ENCODE measurements at regions not wholly inside any gene's neighbourhood (a gene's known extent, or its start where the extent isn't known, plus 50 kb on each side); places are given as distances from the start of the nearest gene placed in this dataset.
"Not testable (repeated sequence)": the region's sequence is repeated elsewhere in the genome, so short reads cannot be mapped to it uniquely, and the experiment has no call there.

DNA sequence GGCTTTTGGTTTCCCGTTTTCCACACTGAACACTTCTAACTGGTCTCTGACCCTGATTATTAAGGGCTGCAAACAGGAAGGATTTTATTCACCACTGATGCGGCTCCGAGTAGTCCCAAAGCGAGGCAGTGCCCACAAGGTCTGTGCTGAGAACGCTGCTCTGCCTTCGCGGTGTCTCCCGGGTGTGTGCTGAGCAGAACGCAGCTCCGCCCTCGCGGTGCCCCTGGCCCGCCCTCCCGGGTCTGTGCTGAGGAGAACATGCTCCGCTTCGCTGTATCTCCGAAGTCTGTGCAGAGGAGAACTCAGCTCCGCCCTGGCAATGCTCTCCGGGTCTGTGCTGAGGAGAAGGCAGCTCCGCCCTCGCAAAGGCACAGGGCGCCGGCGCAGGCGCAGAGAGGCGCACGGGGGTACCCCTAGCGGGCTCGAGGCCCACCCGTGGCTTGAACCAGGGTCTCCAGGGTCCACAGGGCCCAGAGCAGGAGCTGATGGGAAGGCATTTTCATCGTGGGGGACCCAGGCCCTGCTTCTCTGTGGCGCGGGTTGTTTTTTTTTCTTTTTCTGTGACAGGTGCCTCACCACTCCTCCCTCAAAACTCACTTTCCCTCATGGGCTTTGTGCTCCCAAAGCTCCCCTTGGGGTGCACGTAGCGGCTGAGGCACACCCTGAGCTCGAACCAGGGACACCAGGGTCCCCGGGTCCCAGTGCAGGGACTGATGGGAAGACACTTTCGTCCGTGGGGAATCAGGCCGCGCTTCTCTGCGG is 167.7 kb upstream of the ZNG1F start:
- TF ChIP-seq EZH2 (IDR thresholded peaks at IDR 0.05); FOXP2 (optimal IDR thresholded peaks at IDR 0.05; ENCODE audit: control extremely low read depth, extremely low read length, insufficient read depth): not testable (repeated sequence)
